GM18951 (cell line): ENCODE measurements at regions not wholly inside any gene's neighbourhood (a gene's known extent, or its start where the extent isn't known, plus 50 kb on each side); places are given as distances from the start of the nearest gene placed in this dataset.
"Not testable (repeated sequence)": the region's sequence is repeated elsewhere in the genome, so short reads cannot be mapped to it uniquely, and the experiment has no call there.

ENCODE experiments used
- POLR2A ChIP-seq: IDR thresholded peaks from 4 replicates; pipeline ENCODE4 v1.6.1; 2011; ENCODE audit warnings: mild to moderate bottlenecking; ENCODE audit not compliant: insufficient read length, insufficient read depth; ENCODE audit errors: extremely low read depth
- in situ Hi-C: fragments of 300-500 bp; cut with MboI; formaldehyde crosslinking; loops from one replicate; pipeline ENCODE4 v1.12.0; 2022; ENCODE audit warnings: low sequenced_read_pairs, mixed read lengths, inconsistent platforms; ENCODE audit not compliant: unreplicated experiment

DNA sequence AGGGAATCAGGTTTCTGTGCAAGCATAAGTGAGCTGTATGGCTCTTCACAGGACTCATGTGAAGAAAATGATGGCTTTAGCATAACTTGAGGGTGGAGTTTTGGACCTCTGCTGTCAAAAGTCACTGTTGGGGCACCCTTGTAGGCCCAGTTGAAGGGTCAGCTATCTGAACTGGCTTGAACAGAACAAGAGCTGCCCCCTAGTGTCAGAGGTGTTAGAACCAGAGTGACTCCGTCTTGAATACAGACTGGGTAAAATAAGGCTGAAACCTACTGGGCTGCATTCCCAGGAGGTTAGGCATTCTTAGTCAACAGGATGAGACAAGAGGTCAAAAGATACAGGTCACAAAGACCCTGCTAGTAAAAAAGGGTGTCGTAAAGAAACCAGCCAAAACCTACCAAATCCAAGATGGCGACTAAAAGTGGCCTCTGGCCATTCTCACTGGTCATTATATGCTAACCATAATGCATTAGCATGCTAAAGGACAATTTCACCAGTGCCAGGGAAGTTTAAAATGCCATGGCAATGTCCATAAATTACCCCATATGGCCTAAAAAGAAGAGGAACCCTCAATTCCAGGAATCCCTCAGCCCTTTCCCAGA lies 484.0 kb upstream of the ERCC4 start:
- no peak for TF ChIP-seq POLR2A
- in situ Hi-C loops = no loop called here

GRCh38 chr16:13436641-13437412 lies 483.1 kb upstream of the ERCC4 start:
- in situ Hi-C loops = no loop called here
- no peak for TF ChIP-seq POLR2A

GRCh38 chr16:13437413-13437795 lies 482.6 kb upstream of the ERCC4 start:
- no peak for TF ChIP-seq POLR2A
- in situ Hi-C loops = no loop called here

DNA sequence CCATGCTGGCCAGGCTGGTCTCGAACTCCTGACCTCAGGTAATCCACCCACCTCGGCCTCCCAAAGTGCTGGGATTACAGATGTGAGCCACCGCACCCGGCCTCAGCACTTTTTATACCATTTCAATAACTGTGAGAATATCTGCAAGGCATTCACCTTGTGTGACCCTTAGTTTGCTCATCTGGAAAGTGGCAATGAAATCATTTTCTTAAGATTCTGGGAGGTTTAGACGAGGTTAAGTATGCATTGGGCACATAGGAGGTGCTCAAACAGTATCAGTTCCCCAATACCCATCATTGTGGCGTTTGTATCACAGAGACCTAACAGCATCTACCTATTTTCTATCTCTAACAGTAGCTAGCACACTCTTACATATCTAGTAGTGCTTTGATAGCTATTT lies 481.9 kb upstream of the ERCC4 start:
- TF ChIP-seq POLR2A = no peak
- in situ Hi-C loops = no loop called here

- no peak for TF ChIP-seq POLR2A
- in situ Hi-C loops = no loop called here
These were observed 480.2 kb upstream of the ERCC4 start for GRCh38 chr16:13439766-13440165.

- in situ Hi-C loops = no loop called here
- no peak for TF ChIP-seq POLR2A
These were observed 478.3 kb upstream of the ERCC4 start for GRCh38 chr16:13441675-13442074.

GRCh38 chr16:13448346-13448745 lies 471.6 kb upstream of the ERCC4 start:
- no peak for TF ChIP-seq POLR2A
- in situ Hi-C loops = no loop called here

DNA sequence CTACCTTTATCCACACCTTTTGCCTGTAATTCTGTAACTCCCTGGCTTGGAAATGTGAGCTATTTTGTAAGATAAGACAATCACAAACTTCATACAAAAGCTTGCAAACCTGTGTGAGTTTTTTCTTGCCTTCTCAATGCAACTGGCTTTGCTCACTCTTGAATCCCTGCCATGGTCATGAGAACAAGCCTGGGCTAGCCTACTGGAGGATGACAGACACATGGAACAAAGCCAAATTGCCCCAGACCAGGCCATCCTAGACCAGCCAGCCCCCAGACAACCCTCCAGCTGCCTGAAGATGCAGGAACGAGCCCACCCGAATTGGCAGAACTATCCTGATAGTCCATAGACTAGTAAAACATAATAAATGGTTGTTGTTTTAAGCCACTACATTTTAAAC lies 466.6 kb upstream of the ERCC4 start:
- in situ Hi-C loops = loop anchor here (10.0 kb wide), 1 partner anchor 559 kb away; no protein-coding TSS in a partner anchor
- no peak for TF ChIP-seq POLR2A

DNA sequence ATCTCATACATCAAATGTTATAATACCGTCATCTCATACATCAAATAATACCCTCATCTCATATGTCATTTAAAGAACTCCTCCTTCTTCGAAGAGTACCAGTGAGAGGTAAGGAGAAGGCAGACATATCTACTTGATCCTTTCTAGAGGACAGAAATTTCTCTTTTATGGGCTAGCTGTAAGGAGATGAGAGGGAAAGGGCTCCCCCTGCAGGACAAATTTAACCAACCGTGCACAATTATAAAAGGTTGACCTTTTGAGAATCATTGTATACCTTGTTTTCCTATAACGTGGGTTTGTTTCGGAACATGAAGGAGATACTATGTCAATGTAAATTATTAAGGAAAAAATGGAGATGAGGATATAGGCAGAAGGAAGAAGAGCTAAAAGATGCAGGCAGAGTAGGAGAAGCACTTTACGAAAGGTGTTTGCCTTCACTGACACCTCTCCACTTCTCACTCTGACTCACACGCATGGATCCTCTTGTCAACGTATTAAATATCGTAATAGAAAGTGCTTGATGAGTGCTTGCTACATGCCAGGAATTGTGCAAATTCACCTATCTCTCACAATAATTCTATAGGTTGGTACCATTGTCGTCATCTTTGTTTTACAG lies 465.9 kb upstream of the ERCC4 start:
- no peak for TF ChIP-seq POLR2A
- in situ Hi-C loops = loop anchor here (10.0 kb wide), 1 partner anchor 559 kb away; no protein-coding TSS in a partner anchor

DNA sequence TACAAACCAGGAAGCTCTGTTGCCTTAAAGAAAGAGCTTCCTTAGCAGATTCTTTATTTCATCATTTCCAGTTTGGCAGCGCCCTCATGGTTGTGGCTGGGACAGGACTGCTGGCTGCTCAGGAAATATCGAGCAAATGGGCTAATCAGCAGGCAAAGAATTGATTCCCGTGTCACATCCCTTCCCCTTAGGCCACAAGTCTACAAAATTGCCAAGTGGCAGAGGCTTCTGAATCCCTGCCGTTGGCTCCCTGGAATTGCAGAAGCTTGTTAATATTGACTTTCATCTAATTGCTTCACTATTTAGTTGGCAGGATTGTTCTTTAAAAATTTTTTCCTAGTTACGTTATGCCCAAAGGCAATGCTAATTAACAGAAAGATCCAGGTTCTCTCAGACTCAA lies 456.3 kb upstream of the ERCC4 start:
- in situ Hi-C loops = no loop called here

DNA sequence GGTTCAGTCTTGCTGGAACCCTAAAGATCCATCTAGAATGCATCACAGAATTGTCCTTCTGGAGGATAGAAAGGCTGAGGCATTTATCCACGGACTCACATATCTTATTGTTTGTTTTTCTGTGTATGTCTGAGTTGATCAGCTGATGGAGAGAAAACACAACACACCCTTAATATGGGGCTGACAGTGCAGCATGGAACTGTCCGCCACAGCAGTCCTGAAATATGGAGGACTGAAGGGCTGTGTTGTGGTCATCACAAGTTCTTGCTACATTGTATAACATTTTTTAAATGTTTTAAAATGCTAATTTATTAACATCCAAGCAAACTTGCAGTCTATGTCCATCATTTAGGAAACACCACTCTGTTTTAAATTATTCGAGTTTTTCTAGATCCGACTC lies 448.9 kb upstream of the ERCC4 start:
- no peak for TF ChIP-seq POLR2A
- in situ Hi-C loops = no loop called here

More for the DNA sequence above, 456.3 kb upstream of the ERCC4 start:
- TF ChIP-seq POLR2A = no peak

- no peak for TF ChIP-seq POLR2A
- in situ Hi-C loops = no loop called here
These were observed 441.0 kb upstream of the ERCC4 start for GRCh38 chr16:13478991-13479390.

GRCh38 chr16:13479549-13479948 lies 440.4 kb upstream of the ERCC4 start:
- no peak for TF ChIP-seq POLR2A
- in situ Hi-C loops = no loop called here

GRCh38 chr16:13480801-13481200 lies 439.2 kb upstream of the ERCC4 start:
- TF ChIP-seq POLR2A = no peak
- in situ Hi-C loops = no loop called here

DNA sequence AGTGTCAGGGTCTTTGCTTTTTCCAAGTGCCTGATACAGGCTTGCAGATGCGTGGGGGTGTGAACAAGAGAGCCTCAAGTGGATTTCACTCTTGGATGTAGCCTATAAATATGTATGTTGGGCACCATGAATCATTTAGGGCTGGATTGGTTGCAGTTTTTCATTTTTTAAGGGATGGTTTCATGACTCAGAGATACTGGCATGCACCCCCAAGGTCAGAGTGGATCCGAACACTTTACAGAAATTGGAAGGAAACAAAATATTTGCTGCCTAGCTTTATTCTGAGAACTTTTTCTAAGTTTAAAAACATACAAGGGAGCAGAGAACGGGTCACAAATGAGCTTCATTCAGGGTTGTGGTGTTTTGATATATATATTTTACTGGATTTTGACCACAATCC lies 436.8 kb upstream of the ERCC4 start:
- TF ChIP-seq POLR2A = no peak
- in situ Hi-C loops = no loop called here

GRCh38 chr16:13489416-13489815 lies 430.5 kb upstream of the ERCC4 start:
- in situ Hi-C loops = not testable (repeated sequence)
